CD4-positive, alpha-beta T cell treated with Interleukin-2 at 100 ng/mL for 4 hours (primary cell): ENCODE measurements at regions not wholly inside any gene's neighbourhood (a gene's known extent, or its start where the extent isn't known, plus 50 kb on each side); places are given as distances from the start of the nearest gene placed in this dataset.
"Not testable (repeated sequence)": the region's sequence is repeated elsewhere in the genome, so short reads cannot be mapped to it uniquely, and the experiment has no call there.

Experiments used
- DNase-seq: peaks from one replicate; pipeline ENCODE4 v3.0.0-alpha.2; 2020; ENCODE audit warnings: low spot score

DNA sequence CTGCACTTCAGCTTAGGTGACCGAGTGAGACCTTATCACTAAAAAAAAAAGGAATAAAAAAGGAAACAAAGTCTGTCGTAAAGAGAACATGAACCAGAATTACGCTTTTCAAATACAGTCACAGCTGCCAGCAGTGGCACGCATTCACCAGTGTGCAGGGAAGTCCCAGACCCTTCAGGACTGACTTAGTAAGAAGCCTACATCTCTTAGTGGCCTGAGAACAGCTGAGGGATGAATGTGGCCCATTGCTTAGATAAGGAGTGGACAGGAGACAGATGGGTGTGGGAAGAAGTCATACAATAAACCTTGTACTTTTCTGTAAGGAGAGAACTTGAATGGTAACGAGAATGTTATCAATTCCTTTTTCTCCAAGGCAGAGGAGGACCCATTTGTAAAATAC is 178.5 kb downstream of the JCAD start:
- DNase-seq, result no peak

DNA sequence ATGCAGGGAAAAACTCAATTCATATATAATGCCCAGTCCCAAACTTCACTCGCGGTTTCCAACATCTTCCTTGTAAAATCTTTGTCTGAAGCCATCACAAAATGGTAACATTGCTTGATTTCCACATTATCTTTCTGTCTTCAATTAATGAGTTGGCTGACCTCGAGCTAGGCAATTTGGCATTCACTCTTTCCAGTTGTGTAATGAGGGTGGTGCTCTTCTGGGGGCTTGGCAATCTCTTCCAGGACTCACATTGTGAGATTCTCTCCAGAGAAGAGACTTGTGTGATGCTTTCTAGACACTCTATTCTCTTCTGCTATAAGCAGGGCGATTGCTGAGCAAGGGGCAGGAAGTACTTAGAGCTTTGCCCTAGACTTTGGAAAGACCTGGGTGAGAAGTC is 179.5 kb downstream of the JCAD start:
- no peak for DNase-seq

DNA sequence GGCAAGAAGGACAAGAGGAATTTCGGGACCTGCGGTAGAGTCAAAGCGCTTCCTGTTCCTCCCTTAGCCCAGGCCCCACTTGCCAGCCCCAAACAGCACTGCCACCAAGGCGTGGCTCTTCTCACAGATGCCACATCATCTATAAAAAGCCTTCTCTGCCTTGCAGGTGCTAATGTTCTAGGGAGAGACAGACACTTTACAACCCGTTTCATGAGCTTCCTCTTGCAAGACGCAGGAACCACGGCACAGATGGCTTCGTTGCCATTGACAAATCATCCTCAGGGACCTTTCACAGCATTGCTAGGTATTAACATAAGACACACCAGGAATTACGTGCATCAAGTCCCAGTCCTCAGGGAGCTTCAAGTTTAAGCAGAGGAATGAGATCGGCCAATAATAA is 180.9 kb downstream of the JCAD start:
- DNase-seq, result no peak

DNA sequence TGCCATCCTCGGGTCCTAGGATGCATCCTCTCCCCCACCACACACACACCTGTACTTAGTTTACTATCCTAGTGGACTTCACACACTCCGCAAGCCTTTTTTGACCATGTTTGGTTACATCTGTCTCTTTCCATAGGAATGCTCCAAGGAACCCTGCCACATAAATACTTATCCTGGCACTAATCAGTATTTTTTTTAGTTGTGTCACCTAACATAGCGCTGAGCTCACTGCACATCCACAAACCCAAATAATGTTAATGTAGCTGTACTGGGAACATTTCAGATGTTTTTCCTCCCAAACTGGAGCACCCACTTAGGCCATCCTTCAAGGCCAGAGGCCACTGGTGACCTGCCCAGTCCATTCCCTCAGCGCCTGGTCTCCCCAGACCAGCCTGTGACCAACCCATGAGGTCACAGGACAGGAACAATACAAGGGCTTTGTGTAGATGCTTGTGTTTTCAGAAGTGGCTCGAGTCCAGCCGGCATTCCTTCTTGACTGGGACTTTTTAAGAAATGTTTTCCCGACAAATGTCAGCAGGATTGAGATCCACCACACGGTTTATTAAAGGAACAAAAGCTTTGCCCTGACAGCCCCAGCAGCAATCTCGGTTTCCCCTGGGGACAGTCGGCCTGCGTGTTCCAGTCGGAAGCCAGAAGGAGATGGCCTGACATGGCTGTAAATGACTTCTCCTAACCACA is 181.4 kb downstream of the JCAD start:
- DNase-seq, result no peak

DNA sequence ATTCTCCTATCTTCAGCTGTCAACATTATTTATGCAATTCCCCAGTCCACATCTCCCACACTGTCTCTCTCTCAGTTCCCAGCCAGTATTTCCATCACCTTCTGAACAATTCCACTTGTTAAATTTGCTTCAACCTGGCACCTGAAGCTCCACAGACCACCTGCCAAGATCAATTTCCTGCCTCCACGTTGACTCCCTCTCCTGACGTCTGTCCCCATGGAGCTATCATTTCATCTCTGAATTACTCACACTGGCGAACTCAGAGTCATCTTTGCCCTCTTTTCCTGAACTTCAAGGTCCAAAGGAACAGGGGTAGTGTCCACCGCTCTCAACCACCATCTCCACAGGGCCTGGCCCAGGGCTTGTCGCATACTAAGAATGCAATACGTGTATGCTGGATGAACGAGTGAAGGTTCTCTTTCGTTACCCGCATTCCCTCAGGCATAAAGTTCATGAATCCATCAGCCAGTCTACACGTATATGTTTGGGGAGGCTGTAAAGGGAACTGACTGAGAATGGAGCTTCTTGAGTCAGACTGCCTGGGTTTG is 183.3 kb downstream of the JCAD start:
- no peak for DNase-seq

DNA sequence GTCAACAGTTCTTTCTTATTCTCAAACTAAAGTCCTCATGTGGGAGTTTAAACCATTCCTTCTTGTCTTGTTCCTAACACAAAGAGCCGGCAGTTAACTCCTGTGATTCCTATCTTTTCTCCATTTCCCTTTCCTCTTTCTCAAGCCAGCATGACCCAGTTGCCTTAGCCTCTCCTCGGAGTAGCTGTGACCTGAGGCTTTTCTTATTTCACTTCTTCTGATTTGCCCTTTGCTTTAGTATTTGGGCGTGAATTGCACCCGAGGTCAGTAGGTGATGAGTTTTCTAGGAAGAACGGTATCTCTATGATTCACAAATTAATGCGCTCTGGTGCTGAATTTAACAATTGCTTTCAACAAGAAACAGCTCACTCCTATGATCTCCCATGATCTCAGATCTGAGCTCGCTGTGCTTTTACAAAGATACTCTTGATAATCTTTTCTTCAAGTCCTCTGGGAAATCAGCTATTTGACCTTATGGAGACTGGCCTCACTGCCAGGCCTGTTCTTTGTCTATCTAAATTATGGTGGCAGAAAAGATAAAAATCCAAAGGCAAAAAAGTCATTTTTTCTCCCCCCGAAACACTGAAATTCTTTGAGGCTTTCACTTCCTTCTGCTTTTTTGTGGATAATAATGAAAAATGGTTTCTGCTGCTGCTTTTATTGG is 184.6 kb downstream of the JCAD start:
- no peak for DNase-seq

DNA sequence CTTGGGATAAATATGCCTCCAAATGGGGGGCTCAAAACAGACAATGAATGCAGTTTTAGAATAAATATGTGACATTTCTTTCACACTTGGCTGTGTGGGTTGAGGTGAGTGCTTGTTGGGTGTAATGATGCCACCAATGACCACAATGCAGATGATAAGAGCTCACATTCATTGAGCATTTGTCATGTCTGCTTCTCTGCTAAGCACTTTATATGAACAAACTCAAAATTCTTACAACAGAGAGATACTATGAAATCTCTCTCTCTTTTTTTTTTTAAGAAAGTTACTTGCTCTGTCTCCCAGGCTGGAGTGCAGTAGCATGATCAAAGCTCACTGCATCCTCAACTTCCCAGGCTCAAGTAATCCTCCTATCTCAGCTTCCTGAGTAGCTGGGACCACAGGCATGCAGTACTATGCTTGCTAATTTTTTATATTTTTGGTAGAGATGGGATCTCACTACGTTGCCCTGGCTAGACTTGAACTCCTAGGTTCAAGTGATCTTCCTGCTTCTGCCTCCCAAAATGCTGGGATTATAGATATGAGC is 185.4 kb downstream of the JCAD start:
- DNase-seq, result no peak

DNA sequence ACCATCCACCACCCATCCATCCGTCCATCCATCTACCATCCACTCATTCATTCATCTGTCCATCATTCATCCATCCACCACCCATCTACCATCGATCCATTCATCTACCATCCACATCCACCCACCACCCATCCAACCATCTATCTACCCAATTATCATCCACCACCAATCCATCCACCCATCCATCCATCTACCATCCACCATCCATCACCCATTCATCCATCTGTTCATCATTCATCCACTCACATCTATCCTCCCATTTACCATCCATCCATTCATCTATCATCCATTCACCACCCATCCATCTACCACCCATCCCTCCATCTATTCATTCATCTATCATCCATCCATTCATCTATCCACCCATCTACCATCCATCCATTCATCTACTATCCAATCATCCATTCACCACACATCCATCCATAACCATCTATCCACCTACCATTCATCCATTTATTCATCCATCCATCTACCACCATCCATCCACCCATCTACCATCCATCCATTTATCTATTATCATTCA is 188.8 kb downstream of the JCAD start:
- no peak for DNase-seq

DNA sequence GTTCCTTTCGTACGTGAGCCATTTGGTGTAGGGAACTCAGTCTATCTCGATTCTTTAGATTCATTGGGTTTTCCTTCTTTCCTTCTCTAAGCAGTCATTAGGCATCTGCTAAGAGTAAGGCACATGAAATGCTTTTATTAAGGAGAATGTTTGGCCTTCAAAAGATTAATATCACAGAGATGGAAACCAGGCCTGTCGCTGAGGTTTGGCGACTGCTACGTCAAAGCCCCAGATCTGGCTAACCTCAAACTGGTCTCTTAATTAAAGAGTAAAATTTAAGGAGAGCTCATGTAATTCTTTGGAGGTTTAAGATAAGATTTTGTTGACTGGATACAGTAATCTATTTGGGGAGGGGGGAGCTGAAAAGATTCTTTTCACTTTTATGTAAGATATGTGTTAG is 189.8 kb downstream of the JCAD start:
- no peak for DNase-seq

DNA sequence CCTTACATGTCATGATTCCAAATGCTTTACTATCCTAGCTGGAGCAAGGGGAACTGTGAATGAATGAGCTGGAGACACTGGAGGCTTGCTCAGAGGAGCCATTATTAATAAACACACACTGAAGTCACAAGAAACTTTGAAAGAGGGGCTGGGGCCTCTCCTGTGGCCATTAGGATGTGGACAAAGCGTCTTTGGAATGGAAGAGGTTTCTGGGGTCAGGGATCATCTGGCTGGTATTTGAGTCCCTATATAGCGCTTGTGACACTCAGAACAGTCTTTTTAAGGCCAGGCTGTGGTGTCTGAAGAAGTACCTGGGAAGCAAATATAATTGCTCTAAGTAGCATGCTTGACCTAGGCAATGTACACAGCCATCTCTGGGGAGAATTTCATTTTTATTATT is 193.0 kb downstream of the JCAD start:
- DNase-seq, result no peak

DNA sequence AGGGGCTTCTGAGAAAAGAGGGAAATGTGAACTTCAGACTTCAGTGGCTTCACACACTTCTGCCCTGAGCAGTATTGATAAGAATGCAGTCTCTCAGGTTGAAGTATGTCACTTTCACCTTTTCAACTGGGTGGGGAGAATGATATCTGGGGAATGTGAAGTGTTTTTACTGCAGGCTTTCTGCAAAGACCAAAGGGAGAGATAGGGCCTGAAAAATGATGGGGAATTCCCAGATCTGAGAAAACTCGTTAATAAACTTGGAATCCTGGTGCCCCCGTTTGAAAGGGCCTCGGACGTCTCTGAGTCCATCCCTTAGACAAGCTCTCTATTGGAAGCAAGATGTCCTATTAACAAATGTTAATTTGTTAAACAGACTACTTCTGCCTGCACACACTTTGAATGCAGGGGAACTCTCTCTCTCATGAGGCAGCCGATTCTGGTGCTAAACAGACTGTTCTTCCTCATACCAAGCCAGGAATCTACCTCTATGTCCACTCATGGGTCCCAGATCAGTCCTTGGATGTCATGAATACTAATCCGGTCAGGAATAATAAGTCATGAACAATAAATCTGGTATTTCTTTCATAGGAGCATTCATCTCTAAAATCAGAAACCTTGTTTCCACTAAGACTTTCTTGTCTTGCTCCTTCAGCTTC is 193.6 kb downstream of the JCAD start:
- DNase-seq, result no peak

DNA sequence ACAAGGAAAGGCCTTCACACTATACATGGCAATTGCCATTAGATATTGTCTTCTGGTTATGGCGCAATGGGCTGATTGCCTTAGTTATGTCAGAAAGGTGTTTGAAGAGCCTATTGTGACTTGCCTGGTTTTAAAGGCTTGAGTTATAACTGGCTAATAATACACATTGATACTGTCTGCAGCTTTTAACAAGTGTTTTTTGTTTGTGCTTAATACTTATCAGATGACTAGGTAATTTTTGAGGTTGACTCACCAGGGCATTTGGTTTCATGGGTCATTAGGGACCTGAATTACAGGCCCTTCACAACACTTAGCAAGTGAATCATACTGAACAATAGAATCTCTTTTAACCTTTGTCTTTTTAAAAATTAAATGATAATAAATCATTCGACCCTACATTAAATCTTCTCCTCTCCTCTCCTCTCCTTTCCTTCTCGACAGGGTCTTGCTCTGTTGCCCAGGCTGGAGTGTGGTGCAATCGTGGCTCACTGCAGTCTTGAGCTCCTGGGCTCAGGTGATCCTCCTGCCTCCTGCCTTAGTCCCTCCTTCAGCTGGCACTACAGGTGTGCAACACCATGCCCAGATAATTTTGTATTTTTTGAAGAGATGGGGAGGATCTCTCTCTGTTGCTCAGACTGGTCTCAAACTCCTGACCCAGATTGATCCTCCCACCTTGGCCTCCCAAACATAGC is 196.3 kb downstream of the JCAD start:
- DNase-seq, result no peak

DNA sequence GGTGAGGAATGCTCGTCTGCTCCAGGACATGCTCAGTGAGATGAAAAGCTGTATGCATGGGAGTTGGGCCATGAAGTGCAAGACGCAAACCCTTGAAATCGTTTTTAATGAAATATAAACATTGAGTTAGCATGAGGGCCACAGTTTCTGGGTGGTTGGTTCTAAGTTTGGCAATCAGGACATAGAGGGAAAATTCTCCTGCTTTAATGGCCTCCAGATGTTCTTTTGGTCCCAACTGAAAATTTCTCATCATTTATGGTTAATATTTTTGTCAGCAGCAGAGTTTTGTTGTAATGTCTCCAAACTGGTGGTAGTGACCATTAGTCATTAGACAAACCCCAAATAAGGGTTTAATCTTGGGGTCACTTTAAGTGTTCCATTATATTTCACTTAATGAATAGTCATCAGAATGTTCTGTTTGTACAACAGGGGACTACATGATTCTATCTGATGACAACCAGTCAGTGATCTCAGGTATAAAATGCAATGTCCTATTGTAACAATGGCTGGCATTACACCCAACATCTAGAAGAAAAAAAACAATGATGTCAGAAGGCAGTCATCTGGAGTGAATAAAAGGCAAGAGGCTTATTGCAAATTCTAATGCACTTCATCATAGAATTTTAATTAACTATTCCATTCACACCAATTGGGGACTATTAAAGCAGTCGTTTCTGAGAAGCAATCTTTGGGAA is 197.4 kb downstream of the JCAD start:
- DNase-seq, result no peak

DNA sequence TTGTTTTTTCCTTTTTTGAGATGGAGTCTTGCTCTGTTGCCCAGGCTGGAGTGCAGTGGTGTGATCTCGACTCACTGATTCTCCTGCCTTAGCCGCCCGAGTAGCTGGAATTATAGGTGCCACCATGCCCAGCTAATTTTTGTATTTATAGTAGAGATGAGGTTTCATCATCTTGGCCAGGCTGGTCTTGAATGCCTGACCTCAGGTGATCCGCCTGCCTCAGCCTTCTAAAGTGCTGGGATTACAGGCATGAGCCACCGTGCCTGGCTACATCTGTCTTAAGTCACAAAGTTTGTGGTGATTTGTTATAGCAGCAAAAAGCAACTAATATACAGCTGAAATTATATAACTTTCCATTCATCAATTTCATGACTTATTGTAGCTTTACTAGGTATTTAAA is 198.2 kb downstream of the JCAD start:
- not testable (repeated sequence) for DNase-seq

DNA sequence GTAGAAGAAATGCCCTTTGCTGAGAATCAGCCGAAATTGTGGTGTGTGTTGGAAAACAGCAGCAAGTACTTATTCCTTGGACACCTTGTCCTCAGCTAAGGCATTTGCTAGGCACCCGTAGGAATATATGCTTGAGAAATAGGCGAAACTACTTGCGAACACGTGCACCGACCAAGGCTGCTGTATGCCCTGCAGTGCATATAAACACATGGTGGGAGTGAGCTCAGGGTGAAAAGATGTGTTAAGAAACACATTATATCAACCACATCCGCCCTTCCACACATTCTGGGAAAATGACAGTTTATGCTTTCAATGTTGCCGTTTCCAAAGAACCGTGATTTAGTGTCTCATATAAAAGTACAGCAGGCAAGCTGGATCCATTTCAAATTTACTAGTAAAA is 199.2 kb downstream of the JCAD start:
- no peak for DNase-seq

DNA sequence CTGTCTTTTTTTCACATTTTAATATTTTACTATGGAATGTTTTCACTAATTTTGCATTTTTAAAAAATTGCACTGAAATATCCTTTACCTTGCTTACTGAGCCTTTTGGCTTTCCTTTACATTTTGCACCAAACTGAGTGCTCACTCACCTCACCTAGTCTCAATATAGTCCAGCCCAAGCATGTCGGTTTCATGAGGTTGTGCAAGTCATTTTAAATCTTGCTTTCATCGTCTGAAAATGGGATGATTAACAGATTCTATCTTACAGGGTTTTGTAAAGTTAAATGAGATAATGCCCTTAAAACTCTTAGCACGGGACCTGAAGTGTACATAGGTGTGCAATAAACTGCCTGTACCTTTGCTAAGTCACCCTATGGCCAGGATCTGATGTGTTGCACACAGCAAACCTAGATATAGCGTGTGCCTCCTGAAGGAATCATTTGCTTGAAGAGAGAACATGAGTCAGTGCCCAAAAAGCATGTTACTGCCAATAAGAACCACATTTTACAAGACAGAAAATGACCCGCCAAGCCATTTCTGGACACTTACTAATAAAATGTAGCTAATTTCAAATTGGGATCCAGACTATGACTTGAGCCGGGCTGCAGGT is 199.8 kb downstream of the JCAD start:
- DNase-seq, result no peak

DNA sequence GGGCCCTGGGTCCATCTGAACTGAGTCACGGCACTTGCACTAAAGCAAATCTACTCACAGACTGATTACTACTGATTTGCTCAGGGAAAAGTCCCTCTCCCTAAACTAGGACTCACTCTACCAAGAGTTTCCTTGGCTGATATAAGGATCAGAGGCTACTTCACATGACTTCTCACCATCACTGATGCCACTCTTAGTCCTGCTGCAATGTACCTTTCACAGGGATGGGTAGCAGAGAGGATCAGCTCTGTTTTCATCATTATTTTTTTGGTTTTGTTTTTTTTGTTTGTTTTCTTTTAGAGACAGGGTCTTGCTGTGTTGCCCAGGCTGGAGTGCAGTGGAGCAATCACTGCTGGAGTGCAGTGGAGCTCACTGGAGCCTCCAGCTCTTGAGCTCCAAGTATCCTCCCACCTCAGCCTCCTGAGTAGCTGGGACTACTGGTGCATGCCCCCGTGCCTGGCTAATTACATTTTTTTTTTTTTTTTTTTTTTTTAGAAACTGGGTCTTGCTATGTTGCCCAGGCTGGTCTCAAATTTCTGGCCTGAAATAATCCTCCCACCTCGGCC is 200.6 kb downstream of the JCAD start:
- no peak for DNase-seq

DNA sequence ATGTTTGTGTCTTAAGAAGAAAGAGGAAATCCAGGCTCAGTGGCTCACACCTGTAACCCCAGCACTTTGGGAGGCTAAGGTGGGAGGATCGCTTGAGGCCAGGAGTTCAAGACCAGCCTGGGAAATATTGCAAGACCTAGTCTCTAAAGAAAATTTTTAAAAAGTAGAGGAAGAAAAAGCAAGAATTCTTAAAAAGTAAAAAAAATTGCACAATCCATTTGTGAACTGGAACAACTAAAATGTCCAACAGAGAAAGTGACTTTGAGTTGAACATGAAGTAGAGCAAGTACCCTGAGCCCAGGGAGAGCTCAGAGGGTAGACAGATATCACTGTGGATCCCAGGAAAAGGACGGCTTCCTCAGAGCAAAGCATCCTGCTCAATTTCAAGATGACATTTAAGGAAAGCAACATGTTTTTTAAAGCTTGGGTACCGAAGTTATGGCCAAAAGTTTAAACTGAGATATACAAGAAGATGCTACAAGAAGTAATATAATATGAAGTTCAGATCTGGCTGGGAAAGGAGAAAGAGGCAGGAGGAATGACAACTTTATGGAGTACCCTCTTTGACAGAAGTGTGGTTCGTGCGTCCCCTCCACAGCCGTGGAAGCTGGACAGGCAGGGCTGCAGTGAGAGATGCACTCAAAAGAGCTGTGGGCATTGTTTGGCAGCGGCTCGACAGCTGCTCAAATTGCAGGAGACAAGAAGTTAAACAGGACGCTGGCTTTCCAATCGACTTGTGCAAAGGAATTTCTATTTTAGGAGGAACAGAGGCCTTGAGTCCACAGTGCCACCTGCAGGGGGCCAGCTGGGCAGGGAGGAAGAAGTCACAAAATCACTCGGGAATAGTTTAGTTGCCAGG is 201.3 kb downstream of the JCAD start:
- no peak for DNase-seq

DNA sequence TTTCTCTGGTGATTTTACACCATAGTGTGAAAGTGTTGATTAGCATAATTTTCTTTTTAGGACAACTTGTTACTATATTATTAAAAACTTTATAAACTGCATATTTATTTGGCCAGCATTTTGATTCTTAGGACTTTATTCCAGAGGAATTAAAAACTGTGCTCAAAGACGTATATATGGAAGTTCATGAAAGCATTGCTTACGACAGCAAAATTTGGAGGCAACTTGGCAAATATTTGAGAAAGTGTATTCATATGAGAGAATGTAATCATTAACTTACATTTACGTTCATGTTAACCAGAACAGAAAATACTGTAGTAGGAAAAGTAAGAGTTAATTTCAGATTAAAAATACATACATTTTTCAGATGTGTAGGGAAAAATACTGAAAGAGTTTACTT is 203.1 kb downstream of the JCAD start:
- DNase-seq, result no peak

DNA sequence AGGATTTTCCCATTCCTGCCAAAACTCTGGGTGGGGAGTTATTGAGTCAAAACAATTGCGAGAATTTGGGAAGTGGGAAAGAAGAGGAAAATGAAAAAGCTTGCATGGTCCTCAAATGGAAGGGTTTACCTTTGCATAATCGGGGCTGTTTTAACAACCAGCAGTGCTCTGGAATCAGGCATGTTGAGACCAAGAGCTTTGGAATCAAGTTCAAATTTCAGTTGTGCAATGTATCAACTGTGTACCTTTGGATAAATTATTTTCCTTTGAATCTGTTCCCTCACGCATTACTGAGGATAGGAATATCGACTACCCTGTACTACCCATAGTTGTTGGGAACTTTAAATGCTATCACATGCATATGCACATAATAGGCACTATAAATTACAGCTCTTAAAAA is 205.5 kb downstream of the JCAD start:
- no peak for DNase-seq
